Ishikawa (cell line): ENCODE measurements at regions not wholly inside any gene's neighbourhood (a gene's known extent, or its start where the extent isn't known, plus 50 kb on each side); places are given as distances from the start of the nearest gene placed in this dataset.

ENCODE experiments used
- CREB1 ChIP-seq: IDR thresholded peaks from 2 replicates; pipeline ENCODE4 v1.6.1; 2012; ENCODE audit warnings: low read depth
- RAD21 ChIP-seq: IDR thresholded peaks from 2 replicates; pipeline ENCODE4 v1.6.1; 2012; ENCODE audit warnings: low read depth
- TAF1 ChIP-seq: IDR thresholded peaks from 2 replicates; pipeline ENCODE4 v1.6.1; 2012; ENCODE audit warnings: low read depth, mild to moderate bottlenecking

GRCh38 chr10:52639652-52640051, 132.9 kb downstream of the MBL2 start:
- TF ChIP-seq CREB1: no peak
- no peak for TF ChIP-seq TAF1
- TF ChIP-seq RAD21: no peak
